ENCODE measurements at regions not wholly inside any gene's neighbourhood (a gene's known extent, or its start where the extent isn't known, plus 50 kb on each side); places are given as distances from the start of the nearest gene placed in this dataset.

DNA sequence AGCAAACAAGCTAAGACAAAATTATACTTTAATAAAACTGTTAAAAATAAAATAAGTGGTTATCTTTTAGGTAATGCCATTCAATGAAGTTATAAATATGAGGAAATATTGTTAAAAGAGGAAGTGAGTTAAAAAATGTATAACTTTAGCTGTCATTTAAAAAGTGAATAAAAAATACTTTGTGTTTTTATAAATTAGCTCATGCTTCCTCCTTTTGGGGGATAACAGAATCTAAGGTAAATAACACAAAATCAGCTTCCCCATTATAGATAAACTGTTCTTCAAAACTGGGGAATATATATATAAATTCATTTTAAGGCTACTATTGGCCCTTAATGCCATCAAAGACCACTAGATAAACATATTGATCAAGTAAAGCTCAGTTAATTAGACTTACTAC lies 113.7 kb upstream of the AADACL2 start:
- H3K4me3 ChIP-seq (ENCODE audit: low read length in 3 of 3), result no peak overlapping the region
- H3K9ac ChIP-seq (ENCODE audit: low read length in 3 of 3), result no peak overlapping the region
- TF ChIP-seq, protein P1, sequence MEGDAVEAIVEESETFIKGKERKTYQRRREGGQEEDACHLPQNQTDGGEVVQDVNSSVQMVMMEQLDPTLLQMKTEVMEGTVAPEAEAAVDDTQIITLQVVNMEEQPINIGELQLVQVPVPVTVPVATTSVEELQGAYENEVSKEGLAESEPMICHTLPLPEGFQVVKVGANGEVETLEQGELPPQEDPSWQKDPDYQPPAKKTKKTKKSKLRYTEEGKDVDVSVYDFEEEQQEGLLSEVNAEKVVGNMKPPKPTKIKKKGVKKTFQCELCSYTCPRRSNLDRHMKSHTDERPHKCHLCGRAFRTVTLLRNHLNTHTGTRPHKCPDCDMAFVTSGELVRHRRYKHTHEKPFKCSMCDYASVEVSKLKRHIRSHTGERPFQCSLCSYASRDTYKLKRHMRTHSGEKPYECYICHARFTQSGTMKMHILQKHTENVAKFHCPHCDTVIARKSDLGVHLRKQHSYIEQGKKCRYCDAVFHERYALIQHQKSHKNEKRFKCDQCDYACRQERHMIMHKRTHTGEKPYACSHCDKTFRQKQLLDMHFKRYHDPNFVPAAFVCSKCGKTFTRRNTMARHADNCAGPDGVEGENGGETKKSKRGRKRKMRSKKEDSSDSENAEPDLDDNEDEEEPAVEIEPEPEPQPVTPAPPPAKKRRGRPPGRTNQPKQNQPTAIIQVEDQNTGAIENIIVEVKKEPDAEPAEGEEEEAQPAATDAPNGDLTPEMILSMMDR (IDR thresholded peaks at IDR 0.05; ENCODE audit: borderline replicate concordance, extremely low read depth, insufficient read depth), result no peak
- H3K4me1 ChIP-seq (ENCODE audit: control insufficient read depth in 2 of 3, insufficient read depth in 2 of 3, low read depth in 1 of 3, low read length in 3 of 3), result no peaks in the 10 kb centered on the region
- no peak for DNase-seq
- intact Hi-C loops (cut with DNase I), result no loop called here
- no peak for FAIRE-seq
- no peaks in the 10 kb centered on the region for H3K27me3 ChIP-seq (ENCODE audit: control insufficient read depth, insufficient read depth, low read length)
- H3K9me3 ChIP-seq (ENCODE audit: control insufficient read depth in 2 of 3, insufficient read depth in 1 of 3, low read length in 3 of 3), result no peaks in the 10 kb centered on the region
- no peak overlapping the region for H3K27ac ChIP-seq (ENCODE audit: low read depth in 2 of 2, low read length in 2 of 2)
- no peaks in the 10 kb centered on the region for H3K36me3 ChIP-seq (ENCODE audit: control insufficient read depth in 2 of 3, insufficient read depth in 3 of 3, low read length in 3 of 3)

DNA sequence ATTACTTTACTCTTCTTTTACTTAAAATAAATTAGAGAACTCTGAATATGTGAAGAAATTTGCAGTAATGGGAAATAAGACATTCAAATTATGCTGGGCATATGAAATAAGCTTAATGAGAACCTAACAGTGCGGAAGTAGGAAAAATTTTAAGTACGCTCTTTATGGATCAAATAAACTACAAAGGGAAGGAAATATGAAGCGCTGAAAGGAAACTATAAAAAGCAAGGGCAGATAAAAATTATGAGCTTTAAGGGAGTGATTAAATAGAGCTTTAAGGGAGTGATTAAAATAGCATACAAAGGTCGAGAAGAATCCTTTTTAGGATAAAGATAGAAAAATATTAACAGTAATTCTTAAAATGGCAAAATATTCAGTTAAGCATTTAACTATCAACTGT lies 118.3 kb upstream of the AADACL2 start:
- TF ChIP-seq, protein P1 (IDR thresholded peaks at IDR 0.05; ENCODE audit: borderline replicate concordance, extremely low read depth, insufficient read depth), result no peak
- DNase-seq, result peak in 1 of 5 donors; percentile 31
- H3K27me3 ChIP-seq (ENCODE audit: control insufficient read depth, insufficient read depth, low read length), result no peaks in the 10 kb centered on the region
- no peaks in the 10 kb centered on the region for H3K4me1 ChIP-seq (ENCODE audit: control insufficient read depth in 2 of 3, insufficient read depth in 2 of 3, low read depth in 1 of 3, low read length in 3 of 3)
- no peak for FAIRE-seq
- H3K27ac ChIP-seq (ENCODE audit: low read depth in 2 of 2, low read length in 2 of 2), result no peak overlapping the region
- H3K9ac ChIP-seq (ENCODE audit: low read length in 3 of 3), result no peak overlapping the region
- no peaks in the 10 kb centered on the region for H3K36me3 ChIP-seq (ENCODE audit: control insufficient read depth in 2 of 3, insufficient read depth in 3 of 3, low read length in 3 of 3)
- H3K9me3 ChIP-seq (ENCODE audit: control insufficient read depth in 2 of 3, insufficient read depth in 1 of 3, low read length in 3 of 3), result peaks cover 0 to 3% (median 3%) of the 10 kb centered on the region in 3 donors
- intact Hi-C loops (cut with DNase I), result no loop called here
- H3K4me3 ChIP-seq (ENCODE audit: low read length in 3 of 3), result no peak overlapping the region

DNA sequence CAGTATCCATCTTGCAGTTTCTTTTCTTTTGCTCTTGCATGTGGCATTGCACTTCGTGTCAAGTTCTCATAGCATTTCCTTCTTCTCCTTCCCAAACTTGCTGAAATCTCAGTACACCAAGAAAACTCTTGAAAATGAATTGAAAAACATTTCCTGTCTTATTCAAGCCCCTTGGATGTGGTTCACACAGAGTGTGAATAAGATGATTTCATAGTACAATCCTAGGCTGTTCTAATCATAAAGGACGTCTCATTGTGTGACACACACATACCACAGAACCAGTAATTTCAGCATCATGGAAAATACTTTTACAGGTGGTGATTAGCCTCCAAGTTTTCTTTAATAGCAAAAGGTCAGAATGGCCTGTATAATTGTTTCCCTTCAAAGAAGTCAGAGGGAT lies 121.6 kb upstream of the AADACL2 start:
- H3K9me3 ChIP-seq (ENCODE audit: control insufficient read depth in 2 of 3, insufficient read depth in 1 of 3, low read length in 3 of 3), result peaks cover 0 to 4% (median 3%) of the 10 kb centered on the region in 3 donors
- H3K4me3 ChIP-seq (ENCODE audit: low read length in 3 of 3), result no peak overlapping the region
- FAIRE-seq, result no peak
- H3K9ac ChIP-seq (ENCODE audit: low read length in 3 of 3), result no peak overlapping the region
- H3K36me3 ChIP-seq (ENCODE audit: control insufficient read depth in 2 of 3, insufficient read depth in 3 of 3, low read length in 3 of 3), result no peaks in the 10 kb centered on the region
- intact Hi-C loops (cut with DNase I), result no loop called here
- no peak for DNase-seq
- H3K27me3 ChIP-seq (ENCODE audit: control insufficient read depth, insufficient read depth, low read length), result no peaks in the 10 kb centered on the region
- TF ChIP-seq, protein P1 (IDR thresholded peaks at IDR 0.05; ENCODE audit: borderline replicate concordance, extremely low read depth, insufficient read depth), result no peak
- no peaks in the 10 kb centered on the region for H3K4me1 ChIP-seq (ENCODE audit: control insufficient read depth in 2 of 3, insufficient read depth in 2 of 3, low read depth in 1 of 3, low read length in 3 of 3)
- no peak overlapping the region for H3K27ac ChIP-seq (ENCODE audit: low read depth in 2 of 2, low read length in 2 of 2)

- Histone ChIP-seq H3K4me3 (ENCODE audit: low read length in 3 of 3) (no peak overlapping the region), H3K27ac (ENCODE audit: low read depth in 2 of 2, low read length in 2 of 2) (no peak overlapping the region), H3K9ac (ENCODE audit: low read length in 3 of 3) (no peak overlapping the region), H3K9me3 (ENCODE audit: control insufficient read depth in 2 of 3, insufficient read depth in 1 of 3, low read length in 3 of 3) (peaks cover 0 to 4% (median 3%) of the 10 kb centered on the region in 3 donors), H3K27me3 (ENCODE audit: control insufficient read depth, insufficient read depth, low read length) (no peaks in the 10 kb centered on the region), H3K4me1 (ENCODE audit: control insufficient read depth in 2 of 3, insufficient read depth in 2 of 3, low read depth in 1 of 3, low read length in 3 of 3) (no peaks in the 10 kb centered on the region), H3K36me3 (ENCODE audit: control insufficient read depth in 2 of 3, insufficient read depth in 3 of 3, low read length in 3 of 3) (no peaks in the 10 kb centered on the region)
- TF ChIP-seq, protein P1 (IDR thresholded peaks at IDR 0.05; ENCODE audit: borderline replicate concordance, extremely low read depth, insufficient read depth), result no peak
- DNase-seq, result peak in 1 of 5 donors; percentile 50
- no peak for FAIRE-seq
- intact Hi-C loops (cut with DNase I), result no loop called here
Observed at GRCh38 chr3:151611419-151611818, 122.3 kb upstream of the AADACL2 start.

Data from kidney (tissue), 13 donors.